SK-N-SH treated with all-trans-retinoic acid at 6 μM for 48 hours (cell line): ENCODE measurements at regions not wholly inside any gene's neighbourhood (a gene's known extent, or its start where the extent isn't known, plus 50 kb on each side); places are given as distances from the start of the nearest gene placed in this dataset.

Experiments
- ATAC-seq: fragments of 200-7000 bp; cut with Tn5 transposase; 3 replicates; pipeline ENCODE4 v1.9.1; 2020; ENCODE audit warnings: mild to moderate bottlenecking, moderate library complexity
- BACH2 ChIP-seq: fragments of 250-450 bp; sonication (Bioruptor Pico); IDR thresholded peaks from 2 replicates; pipeline ENCODE4 v1.9.0; 2021; ENCODE audit warnings: mild to moderate bottlenecking, borderline replicate concordance
- CREB5 ChIP-seq: fragments of 250-450 bp; sonication (Bioruptor Pico); IDR thresholded peaks from 2 replicates; pipeline ENCODE4 v1.5.1; 2020; ENCODE audit warnings: low read depth, mild to moderate bottlenecking, moderate library complexity
- CSDC2 ChIP-seq: fragments of 250-450 bp; sonication (Bioruptor Pico); IDR thresholded peaks from 2 replicates; pipeline ENCODE4 v1.5.0; 2020; ENCODE audit warnings: mild to moderate bottlenecking, moderate library complexity
- ESRRG ChIP-seq: fragments of 250-450 bp; sonication (Bioruptor Pico); IDR thresholded peaks from 2 replicates; pipeline ENCODE4 v1.6.1; 2021; ENCODE audit warnings: mild to moderate bottlenecking
- GLIS3 ChIP-seq: fragments of 250-450 bp; sonication (Bioruptor Pico); IDR thresholded peaks from 2 replicates; pipeline ENCODE4 v1.5.0; 2020; ENCODE audit warnings: mild to moderate bottlenecking, moderate library complexity
- ISL1 ChIP-seq: fragments of 250-450 bp; sonication (Bioruptor Pico); IDR thresholded peaks from 2 replicates; pipeline ENCODE4 v2.1.2; 2022; ENCODE audit warnings: mild to moderate bottlenecking, moderate library complexity
- OSR1 ChIP-seq: fragments of 250-450 bp; sonication (Bioruptor Pico); IDR thresholded peaks from 2 replicates; pipeline ENCODE4 v1.8.0; 2022; ENCODE audit warnings: moderate library complexity, mild to moderate bottlenecking, inconsistent platforms
- PATZ1 ChIP-seq: fragments of 250-450 bp; sonication (Bioruptor Pico); IDR thresholded peaks from 2 replicates; pipeline ENCODE4 v1.8.0; 2020; ENCODE audit warnings: mild to moderate bottlenecking, moderate library complexity, borderline replicate concordance
- RARB ChIP-seq: fragments of 250-450 bp; sonication (Bioruptor Pico); IDR thresholded peaks from 2 replicates; pipeline ENCODE4 v1.8.0; 2021; ENCODE audit warnings: mild to moderate bottlenecking, moderate library complexity
- SNAI2 ChIP-seq: fragments of 250-450 bp; sonication (Bioruptor Pico); IDR thresholded peaks from 2 replicates; pipeline ENCODE4 v1.5.0; 2020; ENCODE audit warnings: mild to moderate bottlenecking, moderate library complexity
- TCF4 ChIP-seq: fragments of 250-450 bp; sonication (Bioruptor Pico); IDR thresholded peaks from 2 replicates; pipeline ENCODE4 v1.8.0; 2021; ENCODE audit warnings: mild to moderate bottlenecking, moderate library complexity, borderline replicate concordance
- TSHZ2 ChIP-seq: fragments of 250-450 bp; sonication (Bioruptor Pico); IDR thresholded peaks from 2 replicates; pipeline ENCODE4 v1.5.0; 2020; ENCODE audit warnings: mild to moderate bottlenecking, moderate library complexity
- ZC3H10 ChIP-seq: fragments of 250-450 bp; sonication (Bioruptor Pico); IDR thresholded peaks from 2 replicates; pipeline ENCODE4 v1.5.1; 2021; ENCODE audit warnings: mild to moderate bottlenecking, moderate library complexity
- ZFP3 ChIP-seq: fragments of 250-450 bp; sonication (Bioruptor Pico); IDR thresholded peaks from 2 replicates; pipeline ENCODE4 v1.5.0; 2020; ENCODE audit warnings: mild to moderate bottlenecking, moderate library complexity
- ZNF565 ChIP-seq: fragments of 450-650 bp; formaldehyde crosslinking; conservative IDR thresholded peaks from 2 replicates; pipeline ENCODE4 v1.5.0; 2020; ENCODE audit warnings: low read depth, mild to moderate bottlenecking, moderate library complexity
- ZNF70 ChIP-seq: fragments of 450-650 bp; formaldehyde crosslinking; IDR thresholded peaks from 2 replicates; pipeline ENCODE4 v1.5.0; 2020; ENCODE audit warnings: mild to moderate bottlenecking, moderate library complexity
- TF ChIP-seq, protein P1 (sequence below): fragments of 250-450 bp; sonication (Bioruptor Pico); IDR thresholded peaks from 2 replicates; pipeline ENCODE4 v1.5.1; 2021; ENCODE audit warnings: mild to moderate bottlenecking, moderate library complexity
- TF ChIP-seq, protein P2 (sequence below): fragments of 250-450 bp; sonication (Bioruptor Pico); IDR thresholded peaks from 2 replicates; pipeline ENCODE4 v1.8.0; 2021; ENCODE audit warnings: low read depth, mild to moderate bottlenecking, moderate library complexity, borderline replicate concordance

- ATAC-seq: no peak
- no peak for TF ChIP-seq RARB
- TF ChIP-seq GLIS3 (CRISPR knock-in tag): no peak
- no peak for TF ChIP-seq ESRRG (CRISPR knock-in tag)
- no peak for TF ChIP-seq ZC3H10
- no peak for TF ChIP-seq BACH2 (CRISPR knock-in tag)
- no peak for TF ChIP-seq CSDC2
- TF ChIP-seq, protein P1, sequence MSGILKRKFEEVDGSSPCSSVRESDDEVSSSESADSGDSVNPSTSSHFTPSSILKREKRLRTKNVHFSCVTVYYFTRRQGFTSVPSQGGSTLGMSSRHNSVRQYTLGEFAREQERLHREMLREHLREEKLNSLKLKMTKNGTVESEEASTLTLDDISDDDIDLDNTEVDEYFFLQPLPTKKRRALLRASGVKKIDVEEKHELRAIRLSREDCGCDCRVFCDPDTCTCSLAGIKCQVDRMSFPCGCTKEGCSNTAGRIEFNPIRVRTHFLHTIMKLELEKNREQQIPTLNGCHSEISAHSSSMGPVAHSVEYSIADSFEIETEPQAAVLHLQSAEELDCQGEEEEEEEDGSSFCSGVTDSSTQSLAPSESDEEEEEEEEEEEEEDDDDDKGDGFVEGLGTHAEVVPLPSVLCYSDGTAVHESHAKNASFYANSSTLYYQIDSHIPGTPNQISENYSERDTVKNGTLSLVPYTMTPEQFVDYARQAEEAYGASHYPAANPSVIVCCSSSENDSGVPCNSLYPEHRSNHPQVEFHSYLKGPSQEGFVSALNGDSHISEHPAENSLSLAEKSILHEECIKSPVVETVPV (CRISPR knock-in tag): no peak
- TF ChIP-seq OSR1: no peak
- no peak for TF ChIP-seq ZNF565
- TF ChIP-seq CREB5 (CRISPR knock-in tag): no peak
- no peak for TF ChIP-seq ISL1
- no peak for TF ChIP-seq TSHZ2
- TF ChIP-seq SNAI2: no peak
Observed at GRCh38 chr12:22924391-22924790, 299.4 kb downstream of the ETNK1 start.

DNA sequence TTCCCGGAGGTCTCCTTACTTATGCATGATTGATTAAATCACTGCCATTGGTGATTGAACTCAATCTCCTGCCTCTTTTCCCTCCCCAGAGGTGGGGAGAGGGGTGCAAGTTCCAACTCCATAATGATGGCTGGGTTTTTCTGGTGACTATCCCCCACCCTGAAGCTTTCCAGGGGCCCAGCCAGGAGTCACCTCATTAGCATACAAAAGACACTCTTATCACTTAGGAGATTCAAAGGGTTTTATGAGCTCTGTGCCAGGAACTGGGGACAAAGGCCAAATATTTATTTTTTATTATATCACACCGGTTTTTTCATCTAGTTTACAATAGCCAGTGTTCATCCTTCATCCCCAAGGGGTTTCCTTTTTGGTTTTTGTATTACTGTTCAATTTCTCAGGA, 300.7 kb downstream of the ETNK1 start:
- no peak for TF ChIP-seq PATZ1 (CRISPR knock-in tag)
- TF ChIP-seq TSHZ2: no peak
- no peak for TF ChIP-seq OSR1
- TF ChIP-seq ZFP3 (CRISPR knock-in tag): no peak
- TF ChIP-seq RARB: no peak
- TF ChIP-seq ZNF565: no peak
- TF ChIP-seq, protein P1 (CRISPR knock-in tag): no peak
- no peak for TF ChIP-seq ZNF70 (CRISPR knock-in tag)
- TF ChIP-seq ISL1: no peak
- TF ChIP-seq CSDC2: no peak
- TF ChIP-seq, protein P2, sequence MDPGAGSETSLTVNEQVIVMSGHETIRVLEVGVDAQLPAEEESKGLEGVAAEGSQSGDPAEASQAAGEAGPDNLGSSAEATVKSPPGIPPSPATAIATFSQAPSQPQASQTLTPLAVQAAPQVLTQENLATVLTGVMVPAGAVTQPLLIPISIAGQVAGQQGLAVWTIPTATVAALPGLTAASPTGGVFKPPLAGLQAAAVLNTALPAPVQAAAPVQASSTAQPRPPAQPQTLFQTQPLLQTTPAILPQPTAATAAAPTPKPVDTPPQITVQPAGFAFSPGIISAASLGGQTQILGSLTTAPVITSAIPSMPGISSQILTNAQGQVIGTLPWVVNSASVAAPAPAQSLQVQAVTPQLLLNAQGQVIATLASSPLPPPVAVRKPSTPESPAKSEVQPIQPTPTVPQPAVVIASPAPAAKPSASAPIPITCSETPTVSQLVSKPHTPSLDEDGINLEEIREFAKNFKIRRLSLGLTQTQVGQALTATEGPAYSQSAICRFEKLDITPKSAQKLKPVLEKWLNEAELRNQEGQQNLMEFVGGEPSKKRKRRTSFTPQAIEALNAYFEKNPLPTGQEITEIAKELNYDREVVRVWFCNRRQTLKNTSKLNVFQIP (CRISPR knock-in tag): no peak
- TF ChIP-seq TCF4 (CRISPR knock-in tag): no peak
- TF ChIP-seq CREB5 (CRISPR knock-in tag): no peak

More for the DNA sequence above, 300.7 kb downstream of the ETNK1 start:
- ATAC-seq: no peak
